GM12878 (cell line): ENCODE measurements at regions not wholly inside any gene's neighbourhood (a gene's known extent, or its start where the extent isn't known, plus 50 kb on each side); places are given as distances from the start of the nearest gene placed in this dataset.

Experiments used
- ATAC-seq: fragments of 200-7000 bp; cut with Tn5 transposase; 3 replicates; pipeline ENCODE4 v1.9.1; 2020; ENCODE audit warnings: mild to moderate bottlenecking, moderate library complexity
- BruUV-seq: library from RNA; stranded (reverse); fragments of 400-500 nt; replicated peaks from 2 replicates; lab custom pipeline; 2021; lab: Mats Ljungman, UMichigan
- CTCF ChIA-PET: fragments of 300-600 bp; sonication (Branson Sonifier 250); formaldehyde crosslinking; extraction: SDS; loops from one replicate; lab custom pipeline; 2021; ENCODE audit warnings: inconsistent platforms; lab: Yijun Ruan, JAX
- POLR2A ChIA-PET: fragments of 350-600 bp; formaldehyde crosslinking; extraction: SDS; loops from one replicate; lab custom pipeline; 2021; ENCODE audit warnings: inconsistent platforms; lab: Charles Lee
- RAD21 ChIA-PET: fragments of 300-600 bp; sonication (Branson Sonifier 250); formaldehyde crosslinking; loops from one replicate; lab custom pipeline; 2023; ENCODE audit warnings: antibody characterized with exemption; ENCODE audit not compliant: unreplicated experiment; lab: Charles Lee
- SMC1A ChIA-PET: fragments of 300-600 bp; sonication (Branson Sonifier 250); formaldehyde crosslinking; loops from one replicate; lab custom pipeline; 2023; ENCODE audit not compliant: unreplicated experiment, uncharacterized antibody; lab: Charles Lee
- DNase-seq: peaks from one replicate; pipeline ENCODE4 v3.0.0-alpha.2; 2011; ENCODE audit warnings: low read depth, low spot score
- FAIRE-seq: peaks from 3 replicates; lab custom pipeline; 2011; peaks lifted over from hg19 to GRCh38; lab: Jason Lieb, UNC
- H2AFZ ChIP-seq: 2 replicates; pipeline ENCODE4 v1.6.0; 2011; ENCODE audit warnings: low read depth, low read length, control low read depth; ENCODE audit not compliant: control insufficient read depth
- H3K27ac ChIP-seq: 2 replicates; pipeline ENCODE4 v1.5.1; 2011; ENCODE audit warnings: control low read depth; ENCODE audit not compliant: control insufficient read depth, insufficient read depth
- H3K27me3 ChIP-seq, 2 experiments: replicated peaks in 1 of 2; 2 replicates each; pipeline versions ENCODE4 v1.6.0 to v1.6.1; 2011; ENCODE audit warnings: low read length in 1 of 2; ENCODE audit not compliant: control insufficient read depth in 2 of 2, insufficient read depth in 2 of 2
- H3K36me3 ChIP-seq, 2 experiments: 2 replicates each; pipeline ENCODE4 v1.5.1; 2011; ENCODE audit warnings: low read length in 1 of 2; ENCODE audit not compliant: control insufficient read depth in 2 of 2, insufficient read depth in 2 of 2
- H3K4me1 ChIP-seq: 2 replicates; pipeline ENCODE4 v1.6.1; 2011; ENCODE audit warnings: mild to moderate bottlenecking, low read length, moderate library complexity, mixed read lengths; ENCODE audit not compliant: control insufficient read depth, insufficient read depth
- H3K4me2 ChIP-seq: 2 replicates; pipeline ENCODE4 v1.6.0; 2011; ENCODE audit warnings: control low read depth; ENCODE audit not compliant: control insufficient read depth, insufficient read depth
- H3K4me3 ChIP-seq: fragments of 200-600 bp; sonication (generic); 2 replicates; pipeline ENCODE4 v1.5.1; 2016
- H3K79me2 ChIP-seq: 2 replicates; pipeline ENCODE4 v1.6.0; 2011; ENCODE audit warnings: low read length; ENCODE audit not compliant: control insufficient read depth, insufficient read depth
- H3K9ac ChIP-seq: 2 replicates; pipeline ENCODE4 v1.8.0; 2011; ENCODE audit warnings: low read length, control low read depth, mixed read lengths; ENCODE audit not compliant: control insufficient read depth, insufficient read depth
- H3K9me3 ChIP-seq: replicated peaks from 3 replicates; pipeline ENCODE4 v1.5.1; 2011; ENCODE audit warnings: mild to moderate bottlenecking, low read length; ENCODE audit not compliant: control insufficient read depth, insufficient read depth
- H4K20me1 ChIP-seq: 2 replicates; pipeline ENCODE4 v1.6.0; 2011; ENCODE audit not compliant: control insufficient read depth, insufficient read depth
- EP300 ChIP-seq, 2 experiments: fragments of 150-350 bp in 1 of 2; IDR thresholded peaks; 2 replicates each; pipeline ENCODE4 v1.6.1; 2011 to 2012; ENCODE audit warnings: low read depth in 2 of 2, low read length in 2 of 2, borderline replicate concordance in 1 of 2, improper control_type of control experiment in 1 of 2, inconsistent platforms in 1 of 2; ENCODE audit not compliant: control insufficient read depth in 1 of 2
- KAT2A ChIP-seq: conservative IDR thresholded peaks from 2 replicates; pipeline ENCODE4 v1.6.1; 2011; ENCODE audit warnings: low read depth, low read length; ENCODE audit not compliant: control insufficient read depth
- MEF2B ChIP-seq: fragments of 450-650 bp; IDR thresholded peaks from 2 replicates; pipeline ENCODE4 v1.6.1; 2018; ENCODE audit warnings: mild to moderate bottlenecking, moderate library complexity; ENCODE audit not compliant: partially characterized antibody, poor library complexity, severe bottlenecking
- MTA2 ChIP-seq: fragments of 450-650 bp; IDR thresholded peaks from 2 replicates; pipeline ENCODE4 v1.6.1; 2016; ENCODE audit warnings: low read depth, mild to moderate bottlenecking, moderate library complexity
- NR2F1 ChIP-seq: fragments of 450-650 bp; conservative IDR thresholded peaks from 2 replicates; pipeline ENCODE4 v1.6.1; 2017; ENCODE audit warnings: mild to moderate bottlenecking
- POLR2A ChIP-seq: IDR thresholded peaks from 2 replicates; pipeline ENCODE4 v1.6.1; 2011; ENCODE audit warnings: low read depth, mild to moderate bottlenecking, low read length
- SIX5 ChIP-seq: IDR thresholded peaks from 2 replicates; pipeline ENCODE4 v1.6.1; 2011; ENCODE audit warnings: mild to moderate bottlenecking, low read depth, low read length, moderate library complexity; ENCODE audit not compliant: severe bottlenecking
- SMAD1 ChIP-seq: fragments of 450-650 bp; IDR thresholded peaks from 2 replicates; pipeline ENCODE4 v1.6.1; 2018; ENCODE audit warnings: mild to moderate bottlenecking, low read depth; ENCODE audit not compliant: partially characterized antibody
- TCF12 ChIP-seq: IDR thresholded peaks from 2 replicates; pipeline ENCODE4 v1.6.1; 2011; ENCODE audit warnings: low read depth, mild to moderate bottlenecking, low read length
- USF1 ChIP-seq: IDR thresholded peaks from 2 replicates; pipeline ENCODE4 v1.6.1; 2011; ENCODE audit warnings: borderline replicate concordance, low read depth, mild to moderate bottlenecking, moderate library complexity, mixed read lengths, low read length; ENCODE audit not compliant: insufficient read depth; ENCODE audit errors: extremely low read length
- ZNF687 ChIP-seq: fragments of 450-650 bp; IDR thresholded peaks from 2 replicates; pipeline ENCODE4 v1.6.1; 2017; ENCODE audit warnings: mild to moderate bottlenecking, moderate library complexity
- ZZZ3 ChIP-seq: IDR thresholded peaks from 2 replicates; pipeline ENCODE4 v1.6.1; 2011; ENCODE audit warnings: low read depth; ENCODE audit not compliant: control insufficient read depth, insufficient read length
- WGBS: methylation state at CpG from one replicate; pipeline ENCODE4 v1.1.6; 2016; ENCODE audit warnings: low lambda C conversion rate; ENCODE audit not compliant: insufficient replicate concordance, insufficient coverage; ENCODE audit errors: missing lambda C conversion rate; 5-methylcytosine and 5-hydroxymethylcytosine counted together
- in situ Hi-C: fragments of 300-500 bp; cut with MboI; formaldehyde crosslinking; loops from 9 replicates; pipeline ENCODE4 v1.14.3; 2018; ENCODE audit warnings: mixed read lengths
- intact Hi-C: fragments of 100-400 bp; cut with micrococcal nuclease; formaldehyde crosslinking; loops from one replicate; pipeline ENCODE4 v1.14.2; 2022; ENCODE audit not compliant: unreplicated experiment

DNA sequence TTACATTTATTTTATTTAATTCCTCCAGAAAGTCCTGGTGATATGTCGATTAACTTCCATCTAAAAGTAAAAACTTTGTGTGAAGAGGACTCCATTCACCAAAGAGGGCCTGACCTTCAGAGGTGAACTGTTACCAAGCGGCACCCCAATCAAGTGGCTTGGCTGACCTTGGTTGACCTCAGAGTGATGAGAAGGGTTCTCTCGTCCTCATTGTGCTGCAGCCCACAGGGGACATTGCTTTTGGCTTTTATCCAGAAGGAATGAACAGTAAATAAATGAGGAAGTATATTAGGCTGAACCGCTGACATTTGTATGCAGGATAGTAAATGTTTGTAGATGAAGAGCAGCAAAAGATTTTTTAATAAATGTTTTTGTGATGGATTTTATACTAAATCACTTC is 172.4 kb upstream of the MKI67 start:
- ATAC-seq = no peak

GRCh38 chr10:128300290-128300824 is 174.1 kb upstream of the MKI67 start:
- in situ Hi-C loops = no loop called here
- POLR2A ChIA-PET = no interaction called here
- H3K36me3 ChIP-seq = no peaks in the 10 kb centered on the region
- H3K9me3 ChIP-seq = no peaks in the 10 kb centered on the region; the same call in 2 of the 3 replicates
- H3K4me1 ChIP-seq = no peaks in the 10 kb centered on the region
- no peak overlapping the region for H3K9ac ChIP-seq
- H3K79me2 ChIP-seq = no peaks in the 10 kb centered on the region
- WGBS = 24% methylated on average over 10 of the region's 13 CpGs
- no peak for FAIRE-seq
- no peak overlapping the region for H3K27ac ChIP-seq
- BruUV-seq = no TSS peak
- H2AFZ ChIP-seq = no peak overlapping the region
- DNase-seq = no peak
- no peak for ATAC-seq
- no peak overlapping the region for H3K4me2 ChIP-seq
- TF ChIP-seq TCF12 (no peak), USF1 (no peak), ZZZ3 (no peak), SIX5 (no peak), MEF2B (no peak), POLR2A (no peak), MTA2 (no peak), NR2F1 (no peak), EP300 (IDR thresholded peaks at IDR 0.05; ENCODE audit: borderline replicate concordance in 1 of 2, control insufficient read depth in 1 of 2, low read depth in 2 of 2, low read length in 2 of 2) (no peak), SMAD1 (no peak), ZNF687 (no peak)
- CTCF ChIA-PET = interaction anchor here (0.5 kb wide), 1 partner anchor 51 kb away, joined by 3 read pairs; no protein-coding TSS in a partner anchor
- no peaks in the 10 kb centered on the region for H4K20me1 ChIP-seq
- SMC1A ChIA-PET = no interaction called here
- no peak overlapping the region for H3K4me3 ChIP-seq
- no peaks in the 10 kb centered on the region for H3K27me3 ChIP-seq
- intact Hi-C loops = no loop called here
- RAD21 ChIA-PET = no interaction called here

More for the DNA sequence above, 172.4 kb upstream of the MKI67 start:
- no peak for FAIRE-seq
- H3K36me3 ChIP-seq = no peaks in the 10 kb centered on the region
- no peak overlapping the region for H2AFZ ChIP-seq
- H3K9me3 ChIP-seq = no peaks in the 10 kb centered on the region; the same call in 2 of the 3 replicates
- H3K27ac ChIP-seq = no peak overlapping the region
- no peak for TF ChIP-seq KAT2A
- H3K9ac ChIP-seq = no peak overlapping the region
- no peaks in the 10 kb centered on the region for H3K4me1 ChIP-seq
- no peaks in the 10 kb centered on the region for H3K79me2 ChIP-seq
- ChIA-PET RAD21 (no interaction called here), CTCF (no interaction called here), SMC1A (no interaction called here), POLR2A (no interaction called here)
- no peak overlapping the region for H3K4me2 ChIP-seq
- in situ Hi-C loops (no loop called here), intact Hi-C loops (no loop called here)
- no peak overlapping the region for H3K4me3 ChIP-seq
- DNase-seq = no peak
- no peaks in the 10 kb centered on the region for H3K27me3 ChIP-seq
- no TSS peak for BruUV-seq
- 26% methylated on average over 4 of the region's 4 CpGs for WGBS
- no peaks in the 10 kb centered on the region for H4K20me1 ChIP-seq
